Fibroblast of skin of abdomen (primary cell): ENCODE measurements at regions not wholly inside any gene's neighbourhood (a gene's known extent, or its start where the extent isn't known, plus 50 kb on each side); places are given as distances from the start of the nearest gene placed in this dataset.

Experiments
- DNase-seq: peaks from one replicate; pipeline ENCODE4 v3.0.0-alpha.2; 2013

- no peak for DNase-seq
Observed at GRCh38 chr18:68462766-68463165, 252.1 kb downstream of the TMX3 start.

- DNase-seq, result no peak
Observed at GRCh38 chr18:68462148-68462547, 252.8 kb downstream of the TMX3 start.

- DNase-seq, result no peak
Observed at GRCh38 chr18:68461481-68462018, 253.4 kb downstream of the TMX3 start.

GRCh38 chr18:68459968-68460367 is 254.9 kb downstream of the TMX3 start:
- no peak for DNase-seq

GRCh38 chr18:68456985-68457384 is 257.9 kb downstream of the TMX3 start:
- DNase-seq, result peak; percentile 17

- DNase-seq, result no peak
Observed at GRCh38 chr18:68455229-68455603, 259.7 kb downstream of the TMX3 start.

- DNase-seq, result peak; percentile 82
Observed at GRCh38 chr18:68454511-68455228, 260.2 kb downstream of the TMX3 start.

- DNase-seq, result peak; percentile 92
Observed at GRCh38 chr18:68449292-68449691, 265.6 kb downstream of the TMX3 start.

GRCh38 chr18:68448736-68449135 is 266.2 kb downstream of the TMX3 start:
- DNase-seq, result peak; percentile 88

- DNase-seq, result peak; percentile 48
Observed at GRCh38 chr18:68447286-68447685, 267.6 kb downstream of the TMX3 start.

- no peak for DNase-seq
Observed at GRCh38 chr18:68445668-68446426, 269.1 kb downstream of the TMX3 start.

- no peak for DNase-seq
Observed at GRCh38 chr18:68445136-68445535, 269.8 kb downstream of the TMX3 start.

GRCh38 chr18:68441241-68441640 is 273.7 kb downstream of the TMX3 start:
- no peak for DNase-seq

GRCh38 chr18:68440433-68440832 is 274.5 kb downstream of the TMX3 start:
- DNase-seq, result no peak

- DNase-seq, result no peak
Observed at GRCh38 chr18:68439642-68440041, 275.3 kb downstream of the TMX3 start.

GRCh38 chr18:68438983-68439382 is 275.9 kb downstream of the TMX3 start:
- peak; percentile 91 for DNase-seq

- DNase-seq, result no peak
Observed at GRCh38 chr18:68438536-68438935, 276.4 kb downstream of the TMX3 start.

- DNase-seq, result no peak
Observed at GRCh38 chr18:68436485-68436884, 278.4 kb downstream of the TMX3 start.

- no peak for DNase-seq
Observed at GRCh38 chr18:68435581-68435980, 279.3 kb downstream of the TMX3 start.

- DNase-seq, result no peak
Observed at GRCh38 chr18:68431922-68432198, 283.0 kb downstream of the TMX3 start.

GRCh38 chr18:68431111-68431921 is 283.6 kb downstream of the TMX3 start:
- peak; percentile 62 for DNase-seq

GRCh38 chr18:68429841-68430240 is 285.1 kb downstream of the TMX3 start:
- DNase-seq, result peak; percentile 39

GRCh38 chr18:68429111-68429510 is 285.8 kb downstream of the TMX3 start:
- no peak for DNase-seq
